Activated naive CD4-positive, alpha-beta T cell treated with Interleukin-2 at 50 U/mL for 16 hours (primary cell): ENCODE measurements at regions not wholly inside any gene's neighbourhood (a gene's known extent, or its start where the extent isn't known, plus 50 kb on each side); places are given as distances from the start of the nearest gene placed in this dataset.
A peak's percentile ranks its signal among the peaks of the same experiment; 100 is the strongest.

ENCODE experiments used
- DNase-seq: peaks from one replicate; pipeline ENCODE4 v3.0.0-alpha.2; 2020

GRCh38 chrX:2640436-2641150 is 50.5 kb upstream of the CD99 start:
- DNase-seq, result no peak

DNA sequence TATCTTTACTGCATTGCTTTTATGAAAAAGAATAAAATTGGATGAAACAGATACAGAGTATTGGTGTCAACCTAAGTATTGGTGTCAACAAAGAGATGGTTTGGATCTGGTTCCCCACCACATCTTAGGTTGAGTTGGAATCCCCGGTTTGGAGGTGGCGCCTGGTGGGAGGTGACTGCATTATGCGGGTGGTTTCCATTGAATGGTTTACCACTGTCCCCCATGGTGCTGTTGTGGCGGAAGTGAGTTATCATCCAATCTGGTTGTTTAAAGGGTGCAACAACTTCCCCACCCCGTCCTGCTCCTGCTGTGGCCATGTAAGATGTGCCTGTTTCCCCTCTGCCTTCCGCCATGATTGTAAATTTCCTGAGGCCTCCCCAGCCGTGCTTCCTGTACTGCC is 52.8 kb upstream of the CD99 start:
- no peak for DNase-seq

- DNase-seq, result no peak
These were observed 55.8 kb upstream of the CD99 start for GRCh38 chrX:2635342-2635741.

- DNase-seq, result no peak
These were observed 58.3 kb upstream of the CD99 start for GRCh38 chrX:2632533-2633504.

GRCh38 chrX:2631743-2632532 is 59.2 kb upstream of the CD99 start:
- no peak for DNase-seq

- peak; percentile 32 for DNase-seq
These were observed 60.0 kb upstream of the CD99 start for GRCh38 chrX:2630935-2631742.

DNA sequence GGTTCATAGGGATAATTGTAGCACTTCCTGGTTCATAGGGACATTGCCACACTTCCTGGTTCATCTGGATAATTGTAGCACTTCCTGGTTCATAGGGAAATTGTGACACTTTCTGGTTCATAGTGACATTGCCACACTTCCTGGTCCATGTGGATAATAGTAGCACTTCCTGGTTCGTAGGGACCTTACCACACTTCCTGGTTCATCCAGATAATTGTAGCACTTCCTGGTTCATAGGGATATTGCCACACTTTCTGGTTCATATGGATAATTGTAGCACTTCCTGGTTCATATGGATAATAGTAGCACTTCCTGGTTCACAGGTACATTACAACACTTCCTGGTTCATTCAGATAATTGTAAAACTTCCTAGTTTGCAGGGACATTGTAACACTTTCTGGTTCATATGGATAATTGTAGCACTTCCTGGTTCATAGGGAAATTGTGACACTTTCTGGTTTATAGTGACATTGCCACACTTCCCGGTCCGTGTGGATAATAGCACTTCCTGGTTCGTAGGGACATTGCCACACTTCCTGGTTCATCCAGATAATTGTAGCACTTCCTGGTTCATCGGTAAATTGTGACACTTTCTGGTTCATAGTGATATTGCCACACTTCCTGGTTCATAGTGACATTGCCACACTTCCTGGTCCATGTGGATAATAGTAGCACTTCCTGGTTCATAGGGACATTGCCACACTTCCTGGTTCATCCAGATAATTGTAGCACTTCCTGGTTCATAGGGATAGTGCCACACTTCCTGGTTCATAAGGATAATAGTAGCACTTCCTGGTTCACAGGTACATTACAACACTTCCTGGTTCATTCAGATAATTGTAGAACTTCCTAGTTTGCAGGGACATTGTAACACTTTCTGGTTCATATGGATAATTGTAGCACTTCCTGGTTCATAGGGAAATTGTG is 60.8 kb upstream of the CD99 start:
- peak; percentile 64 for DNase-seq

DNA sequence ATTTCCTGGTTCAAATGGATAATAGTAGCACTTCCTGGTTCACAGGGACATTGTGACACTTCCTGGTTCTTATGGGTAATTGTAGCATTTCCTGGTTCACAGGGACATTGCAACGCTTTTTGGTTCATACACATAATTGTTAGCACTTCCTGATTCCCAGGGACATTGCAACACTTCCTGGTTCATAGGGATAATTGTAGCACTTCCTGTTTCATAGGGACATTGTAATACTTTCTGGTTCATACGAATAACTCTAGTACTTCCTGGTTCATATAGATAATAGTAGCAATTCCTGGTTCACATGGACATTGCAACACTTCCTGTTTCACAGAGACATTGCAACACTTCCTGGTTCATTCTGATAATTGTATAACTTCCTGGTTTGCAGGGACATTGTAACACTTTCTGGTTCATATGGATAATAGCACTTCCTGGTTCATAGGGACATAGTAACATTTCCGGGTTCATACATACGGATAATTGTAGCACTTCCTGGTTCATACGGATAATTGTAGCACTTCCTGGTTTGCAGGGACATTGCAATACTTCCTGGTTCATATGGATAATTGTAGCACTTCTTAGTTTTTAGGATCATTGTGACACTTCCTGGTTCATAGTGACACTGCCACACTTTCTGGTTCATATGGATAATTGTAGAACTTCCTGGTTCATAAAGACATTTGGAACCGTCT is 61.6 kb upstream of the CD99 start:
- no peak for DNase-seq

DNA sequence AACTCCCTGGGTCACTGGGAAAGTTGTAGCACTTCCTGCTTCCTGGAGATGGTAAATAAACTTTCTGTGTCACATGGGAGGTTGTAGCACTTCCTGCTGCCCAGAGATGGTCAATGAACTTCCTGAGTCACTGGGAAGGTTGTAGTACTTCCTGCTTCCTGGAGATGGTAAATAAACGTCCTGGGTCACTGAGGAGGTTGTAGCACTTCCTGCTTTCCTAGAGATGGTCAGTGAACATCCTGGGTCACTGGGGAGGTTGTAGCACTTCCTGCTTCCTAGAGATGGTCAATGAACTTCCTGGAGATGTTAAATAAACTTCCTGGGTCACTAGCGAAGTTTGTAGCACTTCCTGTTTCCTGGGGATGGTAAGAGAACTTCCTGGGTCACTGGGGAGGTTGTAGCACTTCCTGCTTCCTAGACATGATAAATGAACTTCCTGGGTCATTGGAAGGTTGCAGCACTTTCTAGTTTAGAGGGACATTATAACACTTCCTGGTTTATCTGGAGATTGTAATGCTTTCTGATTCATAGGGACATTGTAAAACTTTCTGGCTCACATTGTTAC is 62.3 kb upstream of the CD99 start:
- no peak for DNase-seq

- DNase-seq, result peak; percentile 42
These were observed 63.7 kb upstream of the CD99 start for GRCh38 chrX:2627272-2627867.

GRCh38 chrX:2626750-2627149 is 64.3 kb upstream of the CD99 start:
- DNase-seq, result no peak

GRCh38 chrX:2620576-2620975 is 70.5 kb upstream of the CD99 start:
- DNase-seq, result no peak

GRCh38 chrX:2618516-2618915 is 72.6 kb upstream of the CD99 start:
- DNase-seq, result no peak

DNA sequence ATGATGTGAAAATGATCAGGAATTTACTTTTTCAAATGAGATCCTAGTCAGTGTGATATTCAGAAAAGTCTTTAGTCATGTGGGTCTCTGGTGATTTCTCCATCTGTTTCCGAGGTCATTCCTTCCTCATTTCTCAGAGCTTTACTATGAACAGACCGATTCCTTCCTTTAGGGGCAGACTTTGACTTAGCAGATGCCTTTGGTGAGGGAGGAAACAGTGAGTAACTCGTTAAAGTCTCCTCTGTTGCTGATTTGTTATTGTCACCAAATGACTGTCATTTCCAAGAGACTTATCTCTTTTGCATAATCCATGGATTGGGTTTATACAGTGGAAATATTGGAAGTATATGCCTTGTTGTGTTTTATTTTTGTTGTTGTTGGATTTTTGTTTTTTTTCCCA is 76.2 kb upstream of the CD99 start:
- DNase-seq, result no peak

DNA sequence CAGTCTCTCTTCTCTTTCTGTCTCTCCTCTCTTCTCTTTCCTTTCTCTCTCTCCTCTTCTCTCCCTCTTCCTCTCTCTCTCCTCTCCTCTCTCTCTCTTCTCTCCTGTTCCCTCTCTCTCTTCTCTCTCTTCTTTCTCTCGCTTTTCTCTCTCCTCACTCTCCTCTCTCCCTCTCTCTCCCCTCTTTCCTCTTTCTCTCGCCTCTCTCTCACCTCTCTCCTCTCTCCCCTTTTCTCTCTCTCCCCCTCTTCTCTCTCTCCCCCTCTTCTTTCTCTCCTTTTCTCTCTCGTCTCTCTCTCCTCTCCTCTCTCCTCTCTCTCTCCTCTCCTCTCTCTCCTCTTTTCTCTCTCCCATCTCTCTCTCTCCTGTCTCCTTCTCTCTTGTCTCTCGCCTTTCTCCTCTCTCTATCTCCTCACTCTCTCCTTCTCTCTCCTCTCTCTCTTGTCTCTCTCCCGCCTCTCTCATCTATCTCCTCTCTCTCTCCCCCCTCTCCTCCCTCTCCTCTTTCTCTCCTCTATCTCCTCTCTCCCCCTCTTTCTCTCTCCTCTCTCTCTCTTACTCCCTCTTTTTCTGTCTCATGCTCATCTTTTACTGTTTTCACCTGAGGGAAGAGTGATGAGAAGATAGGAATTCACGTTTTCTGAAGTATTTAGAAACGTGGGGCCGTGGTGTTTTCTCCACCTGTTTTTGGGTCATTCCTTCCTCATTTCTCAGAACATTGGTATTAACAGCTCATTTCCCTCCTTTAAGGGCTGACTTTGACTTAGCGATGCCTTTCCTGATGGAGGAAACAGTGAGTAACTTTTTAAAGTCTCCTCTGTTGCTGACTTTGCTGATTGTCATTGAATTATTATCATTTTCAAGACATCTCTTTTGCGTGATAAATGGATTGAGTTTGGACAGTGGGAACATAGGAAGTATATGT is 80.6 kb upstream of the CD99 start:
- no peak for DNase-seq

- no peak for DNase-seq
These were observed 81.5 kb upstream of the CD99 start for GRCh38 chrX:2609431-2610238.

DNA sequence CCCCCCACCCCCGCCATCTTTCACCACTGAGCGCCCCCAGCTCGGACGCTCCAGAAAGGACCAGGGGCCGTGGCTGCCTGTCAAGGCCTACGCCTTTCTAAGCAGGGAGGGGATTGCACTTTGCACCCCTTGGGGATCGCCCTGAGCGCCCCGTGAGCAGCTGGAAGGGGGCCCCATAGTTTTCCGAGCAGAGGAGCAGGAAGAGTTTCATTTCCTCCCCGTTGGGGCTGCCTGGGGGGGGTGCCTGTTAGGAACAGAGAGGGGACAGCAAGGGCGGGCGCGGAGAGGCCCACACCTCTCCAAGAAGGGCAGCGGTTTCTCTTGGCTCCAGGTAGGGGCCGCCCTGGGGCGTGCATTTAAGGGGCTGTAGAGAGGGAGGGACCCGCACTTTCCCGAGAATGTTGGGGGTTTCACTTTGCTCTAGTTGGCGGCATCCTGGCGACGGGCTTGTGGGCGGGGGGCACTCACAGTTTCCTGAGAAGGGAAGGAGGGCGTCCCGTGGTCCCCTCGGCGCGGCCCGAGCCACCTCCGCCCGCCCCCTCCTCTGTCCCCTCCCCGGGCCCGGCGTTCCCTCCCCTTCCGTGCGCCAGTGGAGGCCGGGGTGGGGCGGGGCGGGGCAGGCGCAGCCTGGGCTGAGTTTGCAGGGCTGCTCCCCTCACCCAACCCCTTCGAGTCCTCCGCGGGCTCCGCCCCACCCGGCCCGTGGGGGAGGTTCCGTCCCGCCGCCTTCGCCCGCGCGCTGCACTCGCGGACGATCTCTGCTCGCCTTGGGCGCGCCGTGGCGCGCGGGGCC is 82.3 kb upstream of the CD99 start:
- DNase-seq, result peak; percentile 92
